ENCODE measurements at regions not wholly inside any gene's neighbourhood (a gene's known extent, or its start where the extent isn't known, plus 50 kb on each side); places are given as distances from the start of the nearest gene placed in this dataset.

DNA sequence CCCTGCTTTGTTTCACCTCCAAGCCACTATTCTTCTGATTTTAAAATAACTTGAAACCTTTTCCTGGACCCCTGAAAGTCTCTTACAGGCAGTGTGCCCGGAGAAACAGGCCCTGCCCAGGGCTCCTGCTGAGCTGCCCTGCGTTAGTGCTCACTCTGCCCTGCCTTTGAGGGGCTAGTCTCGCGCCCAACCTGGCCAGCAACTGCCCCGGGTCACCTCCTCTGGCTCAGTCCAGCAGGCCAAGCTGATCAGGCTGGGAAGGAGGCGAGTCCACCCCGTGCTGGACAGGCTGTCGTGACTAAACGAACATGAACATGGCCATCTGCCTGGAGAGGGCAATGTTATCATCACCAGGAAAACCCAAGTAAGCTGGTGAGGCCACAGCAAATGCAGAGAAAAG is 245.4 kb downstream of the ANKRD60 start (continued):
- TF ChIP-seq, protein P1, sequence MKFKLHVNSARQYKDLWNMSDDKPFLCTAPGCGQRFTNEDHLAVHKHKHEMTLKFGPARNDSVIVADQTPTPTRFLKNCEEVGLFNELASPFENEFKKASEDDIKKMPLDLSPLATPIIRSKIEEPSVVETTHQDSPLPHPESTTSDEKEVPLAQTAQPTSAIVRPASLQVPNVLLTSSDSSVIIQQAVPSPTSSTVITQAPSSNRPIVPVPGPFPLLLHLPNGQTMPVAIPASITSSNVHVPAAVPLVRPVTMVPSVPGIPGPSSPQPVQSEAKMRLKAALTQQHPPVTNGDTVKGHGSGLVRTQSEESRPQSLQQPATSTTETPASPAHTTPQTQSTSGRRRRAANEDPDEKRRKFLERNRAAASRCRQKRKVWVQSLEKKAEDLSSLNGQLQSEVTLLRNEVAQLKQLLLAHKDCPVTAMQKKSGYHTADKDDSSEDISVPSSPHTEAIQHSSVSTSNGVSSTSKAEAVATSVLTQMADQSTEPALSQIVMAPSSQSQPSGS (IDR thresholded peaks at IDR 0.05; ENCODE audit: low read length): no peak
- no peak for TF ChIP-seq SIX5 (IDR thresholded peaks at IDR 0.05; ENCODE audit: low read depth, low read length)
- no peak for TF ChIP-seq TCF12 (IDR thresholded peaks at IDR 0.05; ENCODE audit: low read depth, low read length)
- TF ChIP-seq HDAC2 (IDR thresholded peaks at IDR 0.05; ENCODE audit: borderline replicate concordance in 1 of 2, low read depth in 2 of 2, low read length in 2 of 2): no peak
- no peak for TF ChIP-seq SRF (IDR thresholded peaks at IDR 0.05; ENCODE audit: low read depth, low read length)

Measured in H1 (cell line).